Spleen (tissue), 11 donors: ENCODE measurements at regions not wholly inside any gene's neighbourhood (a gene's known extent, or its start where the extent isn't known, plus 50 kb on each side); places are given as distances from the start of the nearest gene placed in this dataset.

ENCODE experiments used
- DNase-seq: peaks from one replicate; pipeline ENCODE4 v3.0.0-alpha.2; 2020
- H3K27ac ChIP-seq, 8 donors: fragments of 200-600 bp; sonication (generic) in 7 of 8; 1 replicate in 4 of 8; 2 replicates in 4 of 8; pipeline versions ENCODE4 v1.5.0 to v1.8.0; 2016 to 2021; ENCODE audit warnings: inconsistent platforms in 4 of 8, mild to moderate bottlenecking in 4 of 8, moderate library complexity in 1 of 8
- H3K27me3 ChIP-seq, 7 donors: fragments of 200-600 bp; sonication (generic) in 6 of 7; replicated peaks in 1 of 7; 1 replicate in 4 of 7; 2 replicates in 3 of 7; pipeline versions ENCODE4 v1.5.0 to v1.8.0; 2016 to 2021; ENCODE audit warnings: inconsistent platforms in 3 of 7, mild to moderate bottlenecking in 1 of 7
- H3K36me3 ChIP-seq, 6 donors: fragments of 200-600 bp; sonication (generic) in 5 of 6; 1 replicate in 4 of 6; 2 replicates in 2 of 6; pipeline versions ENCODE4 v1.5.0 to v1.8.0; 2016 to 2021; ENCODE audit warnings: inconsistent platforms in 2 of 6
- H3K4me1 ChIP-seq, 6 donors: fragments of 200-600 bp; sonication (generic) in 5 of 6; 1 replicate in 3 of 6; 2 replicates in 3 of 6; pipeline versions ENCODE4 v1.5.0 to v1.8.0; 2016 to 2021; ENCODE audit warnings: inconsistent platforms in 3 of 6
- H3K4me3 ChIP-seq, 8 donors: fragments of 200-600 bp; sonication (generic) in 7 of 8; 1 replicate in 4 of 8; 2 replicates in 4 of 8; pipeline versions ENCODE4 v1.5.0 to v1.8.0; 2016 to 2021; ENCODE audit warnings: inconsistent platforms in 4 of 8, mild to moderate bottlenecking in 4 of 8, moderate library complexity in 2 of 8
- H3K9me3 ChIP-seq, 8 donors: fragments of 200-600 bp; sonication (generic) in 7 of 8; 1 replicate in 4 of 8; 2 replicates in 4 of 8; pipeline versions ENCODE4 v1.5.0 to v1.8.0; 2016 to 2021; ENCODE audit warnings: inconsistent platforms in 4 of 8
- POLR2A ChIP-seq, 3 donors: fragments of 450-650 bp; IDR thresholded peaks; one replicate each; pipeline ENCODE4 v1.5.1; 2017; ENCODE audit warnings: antibody characterized with exemption in 3 of 3, mild to moderate bottlenecking in 1 of 3
- POLR2AphosphoS5 ChIP-seq, 3 donors: sonication (generic); formaldehyde crosslinking; IDR thresholded peaks; one replicate each; pipeline ENCODE4 v1.5.1; 2017; ENCODE audit warnings: antibody characterized with exemption in 3 of 3
- WGBS, 5 donors: extraction: QIAGEN DNeasy Blood & Tissue Kit in 3 of 5; methylation state at CpG; one replicate each; pipeline versions ENCODE4 v1.1.5 to v1.1.7; 2013 to 2018; 5-methylcytosine and 5-hydroxymethylcytosine counted together
- intact Hi-C: fragments of 100-400 bp; cut with DNase I; formaldehyde crosslinking; loops from one replicate; pipeline ENCODE4 v1.15.0; 2023; ENCODE audit warnings: low total_unique reads
- TF ChIP-seq, protein P1 (sequence below), 11 experiments: fragments of 200-600 bp in 7 of 11; fragments of 450-650 bp in 4 of 11; sonication (generic) in 4 of 11; IDR thresholded peaks in 8 of 11; conservative IDR thresholded peaks in 3 of 11; 1 replicate in 7 of 11; 2 replicates in 4 of 11; pipeline versions ENCODE4 v1.4.0 to v1.8.0; 2016 to 2021; ENCODE audit warnings: antibody characterized with exemption in 11 of 11, inconsistent platforms in 4 of 11, mild to moderate bottlenecking in 1 of 11
- donor health status: healthy with polysubstance abuse.
- donor health status: DM: no; HTN: no; CAD: no; lungs with moderate emphysema.
- donor health status: DM: no; HTN: no; CAD: no.
- donor health status: Bipolar disorder and iron deficiency.
- donor health status: healthy.
- donor health status: DM: no; HTN: no; CAD: no.
- donor health status: DM: yes; HTN: yes; CAD: no.

DNA sequence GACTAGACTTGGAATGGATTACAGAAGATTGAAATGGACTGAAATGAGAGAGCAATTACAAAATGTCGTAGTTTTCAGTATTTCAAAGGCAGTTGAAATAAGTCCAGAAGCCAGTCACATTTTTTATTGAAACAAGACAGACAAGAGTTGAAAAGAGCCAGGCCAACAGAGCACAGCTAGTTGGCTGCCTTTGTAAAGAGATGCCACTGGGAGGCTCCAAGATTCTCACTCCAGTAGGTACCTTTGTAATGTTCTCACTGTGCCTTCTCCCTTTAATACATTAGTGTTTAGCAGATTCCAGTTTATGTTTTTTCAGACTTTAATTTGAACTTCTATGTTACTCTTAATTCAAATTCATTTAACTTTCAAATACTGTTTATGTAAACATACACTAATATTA, 234.8 kb downstream of the DSEL start:
- H3K4me1 ChIP-seq, result no peaks in the 10 kb centered on the region
- H3K9me3 ChIP-seq, result no peaks in the 10 kb centered on the region
- H3K36me3 ChIP-seq, result no peaks in the 10 kb centered on the region
- H3K4me3 ChIP-seq, result no peak overlapping the region
- H3K27ac ChIP-seq, result no peak overlapping the region
- WGBS, 5 donors, result 53 to 76% (median 75%) methylated on average over 1 of the region's 1 CpG
- DNase-seq, result no peak
- no peaks in the 10 kb centered on the region for H3K27me3 ChIP-seq
- intact Hi-C loops, result no loop called here
- no peak for TF ChIP-seq POLR2A (IDR thresholded peaks at IDR 0.05)
- TF ChIP-seq, protein P1, sequence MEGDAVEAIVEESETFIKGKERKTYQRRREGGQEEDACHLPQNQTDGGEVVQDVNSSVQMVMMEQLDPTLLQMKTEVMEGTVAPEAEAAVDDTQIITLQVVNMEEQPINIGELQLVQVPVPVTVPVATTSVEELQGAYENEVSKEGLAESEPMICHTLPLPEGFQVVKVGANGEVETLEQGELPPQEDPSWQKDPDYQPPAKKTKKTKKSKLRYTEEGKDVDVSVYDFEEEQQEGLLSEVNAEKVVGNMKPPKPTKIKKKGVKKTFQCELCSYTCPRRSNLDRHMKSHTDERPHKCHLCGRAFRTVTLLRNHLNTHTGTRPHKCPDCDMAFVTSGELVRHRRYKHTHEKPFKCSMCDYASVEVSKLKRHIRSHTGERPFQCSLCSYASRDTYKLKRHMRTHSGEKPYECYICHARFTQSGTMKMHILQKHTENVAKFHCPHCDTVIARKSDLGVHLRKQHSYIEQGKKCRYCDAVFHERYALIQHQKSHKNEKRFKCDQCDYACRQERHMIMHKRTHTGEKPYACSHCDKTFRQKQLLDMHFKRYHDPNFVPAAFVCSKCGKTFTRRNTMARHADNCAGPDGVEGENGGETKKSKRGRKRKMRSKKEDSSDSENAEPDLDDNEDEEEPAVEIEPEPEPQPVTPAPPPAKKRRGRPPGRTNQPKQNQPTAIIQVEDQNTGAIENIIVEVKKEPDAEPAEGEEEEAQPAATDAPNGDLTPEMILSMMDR (IDR thresholded peaks at IDR 0.05 in 8 of 11, conservative IDR thresholded peaks at IDR 0.05 in 3 of 11), result no peak
- TF ChIP-seq POLR2AphosphoS5 (IDR thresholded peaks at IDR 0.05), result no peak

- intact Hi-C loops, result no loop called here
- DNase-seq, result no peak
- H3K4me3 ChIP-seq, result no peak overlapping the region
- WGBS, 5 donors, result 64 to 79% (median 76%) methylated on average over 5 of the region's 5 CpGs
- H3K36me3 ChIP-seq, result no peaks in the 10 kb centered on the region
- no peaks in the 10 kb centered on the region for H3K9me3 ChIP-seq
- TF ChIP-seq POLR2A (IDR thresholded peaks at IDR 0.05), result no peak
- TF ChIP-seq POLR2AphosphoS5 (IDR thresholded peaks at IDR 0.05), result no peak
- TF ChIP-seq, protein P1 (IDR thresholded peaks at IDR 0.05 in 8 of 11, conservative IDR thresholded peaks at IDR 0.05 in 3 of 11), result no peak
- H3K27ac ChIP-seq, result no peak overlapping the region
- no peaks in the 10 kb centered on the region for H3K4me1 ChIP-seq
- no peaks in the 10 kb centered on the region for H3K27me3 ChIP-seq
Measured at GRCh38 chr18:67280486-67281242, 235.9 kb downstream of the DSEL start.

DNA sequence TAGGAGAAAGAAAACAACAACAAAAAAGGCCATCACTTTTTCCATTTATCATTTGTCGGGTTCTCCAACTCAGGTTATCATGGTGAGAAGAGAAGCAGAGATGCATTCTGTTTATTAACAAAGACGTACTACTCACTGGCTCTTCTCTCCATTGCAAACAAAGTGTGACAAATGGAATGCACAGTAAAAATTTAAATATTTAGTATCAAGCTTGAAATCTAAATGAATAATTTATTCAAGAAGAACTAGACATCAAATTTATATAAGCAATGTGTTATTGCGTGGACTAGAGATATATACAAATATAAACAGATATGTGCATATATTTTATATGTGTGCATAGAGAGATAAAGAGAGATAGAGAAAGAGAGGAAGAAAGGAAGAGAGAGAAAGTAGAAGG, 236.5 kb downstream of the DSEL start:
- intact Hi-C loops, result no loop called here
- Histone ChIP-seq H3K27ac (no peak overlapping the region), H3K36me3 (no peaks in the 10 kb centered on the region), H3K4me3 (no peak overlapping the region), H3K4me1 (no peaks in the 10 kb centered on the region), H3K9me3 (no peaks in the 10 kb centered on the region), H3K27me3 (no peaks in the 10 kb centered on the region)
- WGBS, 5 donors, result 53 to 91% (median 65%) methylated on average over 3 of the region's 3 CpGs
- DNase-seq, result no peak
- TF ChIP-seq POLR2A (IDR thresholded peaks at IDR 0.05) (no peak), POLR2AphosphoS5 (IDR thresholded peaks at IDR 0.05) (no peak)
- TF ChIP-seq, protein P1 (IDR thresholded peaks at IDR 0.05 in 8 of 11, conservative IDR thresholded peaks at IDR 0.05 in 3 of 11), result no peak

- 69 to 86% (median 79%) methylated on average over 2 of the region's 2 CpGs for WGBS, 5 donors
- Histone ChIP-seq H3K4me3 (no peak overlapping the region), H3K9me3 (no peaks in the 10 kb centered on the region), H3K36me3 (no peaks in the 10 kb centered on the region), H3K27ac (no peak overlapping the region), H3K4me1 (no peaks in the 10 kb centered on the region), H3K27me3 (no peaks in the 10 kb centered on the region)
- TF ChIP-seq POLR2A (IDR thresholded peaks at IDR 0.05) (no peak), POLR2AphosphoS5 (IDR thresholded peaks at IDR 0.05) (no peak)
- TF ChIP-seq, protein P1 (IDR thresholded peaks at IDR 0.05 in 8 of 11, conservative IDR thresholded peaks at IDR 0.05 in 3 of 11), result no peak
- no peak for DNase-seq
- intact Hi-C loops, result no loop called here
Measured at GRCh38 chr18:67278984-67279383, 237.5 kb downstream of the DSEL start.
